H9 (cell line): ENCODE measurements at regions not wholly inside any gene's neighbourhood (a gene's known extent, or its start where the extent isn't known, plus 50 kb on each side); places are given as distances from the start of the nearest gene placed in this dataset.
A peak's percentile ranks its signal among the peaks of the same experiment; 100 is the strongest.

Experiments
- DNase-seq: peaks from one replicate; pipeline ENCODE4 v3.0.0-alpha.2; 2017
- H2AFZ ChIP-seq: one replicate; pipeline ENCODE4 v1.6.1; 2013; ENCODE audit warnings: mild to moderate bottlenecking, low read length, control low read depth, moderate library complexity
- H2AK5ac ChIP-seq: 2 replicates; pipeline ENCODE4 v1.6.1; 2013; ENCODE audit warnings: low read length, control low read depth, mixed read lengths; ENCODE audit not compliant: insufficient read length
- H2BK120ac ChIP-seq: one replicate; pipeline ENCODE4 v1.6.1; 2013; ENCODE audit warnings: low read depth, mild to moderate bottlenecking, low read length, control low read depth, inconsistent platforms; ENCODE audit not compliant: poor library complexity, severe bottlenecking
- H2BK12ac ChIP-seq: 2 replicates; pipeline ENCODE4 v1.6.1; 2013; ENCODE audit warnings: low read length, control low read depth, mixed read lengths, low read depth; ENCODE audit not compliant: insufficient read length
- H2BK15ac ChIP-seq: 2 replicates; pipeline ENCODE4 v1.6.1; 2013; ENCODE audit warnings: low read depth, low read length, control low read depth
- H2BK20ac ChIP-seq: one replicate; pipeline ENCODE4 v1.6.1; 2013; ENCODE audit warnings: low read depth, mild to moderate bottlenecking, low read length, control low read depth, inconsistent platforms; ENCODE audit not compliant: poor library complexity, severe bottlenecking
- H2BK5ac ChIP-seq: 2 replicates; pipeline ENCODE4 v1.6.1; 2013; ENCODE audit warnings: low read length, control low read depth, mixed read lengths; ENCODE audit not compliant: insufficient read length
- H3K14ac ChIP-seq: 2 replicates; pipeline ENCODE4 v1.6.1; 2013; ENCODE audit warnings: low read length, control low read depth; ENCODE audit not compliant: insufficient read depth
- H3K18ac ChIP-seq: 2 replicates; pipeline ENCODE4 v1.6.1; 2013; ENCODE audit warnings: low read depth, mild to moderate bottlenecking, mixed read lengths, low read length, control low read depth; ENCODE audit not compliant: insufficient read length
- H3K23ac ChIP-seq: 2 replicates; pipeline ENCODE4 v1.6.1; 2013; ENCODE audit warnings: low read length, control low read depth, mixed read lengths, low read depth; ENCODE audit not compliant: insufficient read length
- H3K23me2 ChIP-seq: 2 replicates; pipeline ENCODE4 v1.6.1; 2013; ENCODE audit warnings: low read depth, mild to moderate bottlenecking, mixed read lengths, low read length, control low read depth; ENCODE audit not compliant: insufficient read length, poor library complexity, severe bottlenecking
- H3K27ac ChIP-seq: 2 replicates; pipeline ENCODE4 v1.5.1; 2013; ENCODE audit warnings: low read length, control low read depth, mixed read lengths, low read depth; ENCODE audit not compliant: insufficient read length
- H3K27me3 ChIP-seq: 2 replicates; pipeline ENCODE4 v1.6.1; 2013; ENCODE audit warnings: low read length, control low read depth, inconsistent platforms; ENCODE audit not compliant: insufficient read depth
- H3K4ac ChIP-seq: 2 replicates; pipeline ENCODE4 v1.6.1; 2013; ENCODE audit warnings: low read depth, mild to moderate bottlenecking, control low read depth, inconsistent platforms, low read length, moderate library complexity
- H3K4me1 ChIP-seq: 2 replicates; pipeline ENCODE4 v1.6.1; 2013; ENCODE audit warnings: low read length, control low read depth, inconsistent platforms; ENCODE audit not compliant: insufficient read depth
- H3K4me2 ChIP-seq: 2 replicates; pipeline ENCODE4 v1.6.1; 2013; ENCODE audit warnings: low read length, control low read depth, mixed read lengths; ENCODE audit not compliant: insufficient read length, insufficient read depth
- H3K56ac ChIP-seq: 2 replicates; pipeline ENCODE4 v1.6.1; 2013; ENCODE audit warnings: low read depth, mild to moderate bottlenecking, mixed read lengths, low read length, control low read depth; ENCODE audit not compliant: insufficient read length
- H3K79me1 ChIP-seq: 2 replicates; pipeline ENCODE4 v1.6.1; 2013; ENCODE audit warnings: low read depth, mild to moderate bottlenecking, moderate library complexity, low read length, control low read depth, inconsistent platforms; ENCODE audit not compliant: insufficient read depth, poor library complexity, severe bottlenecking
- H3K79me2 ChIP-seq: 2 replicates; pipeline ENCODE4 v1.6.1; 2013; ENCODE audit warnings: low read length, control low read depth, inconsistent platforms; ENCODE audit not compliant: insufficient read depth
- H3K9ac ChIP-seq: 2 replicates; pipeline ENCODE4 v1.6.1; 2013; ENCODE audit warnings: low read length, control low read depth, mixed read lengths; ENCODE audit not compliant: insufficient read length; ENCODE audit errors: extremely low read depth
- H3K9me3 ChIP-seq: one replicate; pipeline ENCODE4 v1.6.1; 2013; ENCODE audit warnings: low read depth, low read length, inconsistent platforms; ENCODE audit not compliant: control insufficient read depth
- H3T11ph ChIP-seq: one replicate; pipeline ENCODE4 v1.6.1; 2013; ENCODE audit warnings: mild to moderate bottlenecking, low read length, control low read depth, inconsistent platforms
- H4K20me1 ChIP-seq: one replicate; pipeline ENCODE4 v1.6.1; 2013; ENCODE audit not compliant: control insufficient read depth, insufficient read length, insufficient read depth
- H4K5ac ChIP-seq: 2 replicates; pipeline ENCODE4 v1.6.1; 2013; ENCODE audit warnings: low read depth, mild to moderate bottlenecking, mixed read lengths, low read length, control low read depth; ENCODE audit not compliant: insufficient read length
- H4K8ac ChIP-seq: replicated peaks from 2 replicates; pipeline ENCODE4 v1.6.1; 2013; ENCODE audit warnings: low read length, control low read depth, mixed read lengths, low read depth; ENCODE audit not compliant: insufficient read length
- H4K91ac ChIP-seq: 2 replicates; pipeline ENCODE4 v1.6.1; 2013; ENCODE audit warnings: low read depth, mild to moderate bottlenecking, moderate library complexity, mixed read lengths, low read length, control low read depth; ENCODE audit not compliant: insufficient read length
- H3K27ac Mint-ChIP-seq, 3 experiments: 2 replicates in 2 of 3; 3 replicates in 1 of 3; pipeline ENCODE4 v1.8.0; 2020 to 2021; ENCODE audit warnings: mixed read lengths in 3 of 3, mild to moderate bottlenecking in 1 of 3, moderate library complexity in 1 of 3
- H3K27me3 Mint-ChIP-seq: 2 replicates; pipeline ENCODE4 v1.8.0; 2021; ENCODE audit warnings: low read depth, mild to moderate bottlenecking, moderate library complexity, mixed read lengths
- H3K36me3 Mint-ChIP-seq, 3 experiments: 2 replicates in 2 of 3; 3 replicates in 1 of 3; pipeline ENCODE4 v1.8.0; 2020 to 2021; ENCODE audit warnings: low read depth in 3 of 3, mixed read lengths in 3 of 3; ENCODE audit not compliant: insufficient read depth in 1 of 3
- H3K4me1 Mint-ChIP-seq, 2 experiments: 2 replicates each; pipeline ENCODE4 v1.8.0; 2020; ENCODE audit warnings: mixed read lengths in 2 of 2
- H3K4me3 Mint-ChIP-seq, 2 experiments: 2 replicates in 1 of 2; 3 replicates in 1 of 2; pipeline ENCODE4 v1.8.0; 2020 to 2021; ENCODE audit warnings: mild to moderate bottlenecking in 2 of 2, mixed read lengths in 2 of 2, moderate library complexity in 1 of 2
- H3K9me3 Mint-ChIP-seq, 2 experiments: 2 replicates in 1 of 2; 3 replicates in 1 of 2; pipeline ENCODE4 v1.8.0; 2020; ENCODE audit warnings: mild to moderate bottlenecking in 2 of 2, mixed read lengths in 2 of 2, moderate library complexity in 1 of 2
- WGBS: extraction: QIAGEN DNeasy Blood & Tissue Kit; methylation state at CpG from one replicate; pipeline ENCODE4 v1.1.7; 2013; ENCODE audit warnings: missing lambda C conversion rate, low lambda C conversion rate, mixed read lengths; ENCODE audit not compliant: insufficient read length; ENCODE audit errors: extremely low coverage; 5-methylcytosine and 5-hydroxymethylcytosine counted together
- TF ChIP-seq, protein P1 (sequence below): fragments of 200-600 bp; sonication (generic); conservative IDR thresholded peaks from 3 replicates; pipeline ENCODE4 v1.8.0; 2021; ENCODE audit warnings: antibody characterized with exemption, mild to moderate bottlenecking

GRCh38 chr16:51543971-51544370 is 392.9 kb upstream of the SALL1 start:
- no peaks in the 10 kb centered on the region; a peak in 1 of 5 replicates for H3K9me3 Mint-ChIP-seq
- H2AFZ ChIP-seq = no peak overlapping the region
- no peak overlapping the region for H4K91ac ChIP-seq
- H4K5ac ChIP-seq = no peak overlapping the region
- no peak overlapping the region for H2AK5ac ChIP-seq
- no peak overlapping the region for H2BK15ac ChIP-seq
- peaks cover 63 to 70% of the 10 kb centered on the region in 2 experiments for H3K4me1 Mint-ChIP-seq
- H3K4me1 ChIP-seq = peaks cover 22% of the 10 kb centered on the region
- H3K23ac ChIP-seq = no peak overlapping the region
- no peaks in the 10 kb centered on the region for H3K23me2 ChIP-seq
- H4K20me1 ChIP-seq = no peaks in the 10 kb centered on the region
- no peak overlapping the region for H2BK120ac ChIP-seq
- no peak overlapping the region for H3K56ac ChIP-seq
- H3K27ac Mint-ChIP-seq = peak overlapping the region; percentile 69 to 98 (median 91); a peak in 6 of 7 replicates
- H2BK20ac ChIP-seq = no peak overlapping the region
- no peaks in the 10 kb centered on the region for H3K79me1 ChIP-seq
- H2BK12ac ChIP-seq = no peak overlapping the region
- H3K79me2 ChIP-seq = no peaks in the 10 kb centered on the region
- no peaks in the 10 kb centered on the region for H3K9me3 ChIP-seq
- H3K4me2 ChIP-seq = no peak overlapping the region
- H3K4ac ChIP-seq = no peak overlapping the region
- H3K36me3 Mint-ChIP-seq = no peaks in the 10 kb centered on the region
- H3T11ph ChIP-seq = peak overlapping the region; percentile 43
- H3K18ac ChIP-seq = peak overlapping the region; percentile 53
- TF ChIP-seq, protein P1, sequence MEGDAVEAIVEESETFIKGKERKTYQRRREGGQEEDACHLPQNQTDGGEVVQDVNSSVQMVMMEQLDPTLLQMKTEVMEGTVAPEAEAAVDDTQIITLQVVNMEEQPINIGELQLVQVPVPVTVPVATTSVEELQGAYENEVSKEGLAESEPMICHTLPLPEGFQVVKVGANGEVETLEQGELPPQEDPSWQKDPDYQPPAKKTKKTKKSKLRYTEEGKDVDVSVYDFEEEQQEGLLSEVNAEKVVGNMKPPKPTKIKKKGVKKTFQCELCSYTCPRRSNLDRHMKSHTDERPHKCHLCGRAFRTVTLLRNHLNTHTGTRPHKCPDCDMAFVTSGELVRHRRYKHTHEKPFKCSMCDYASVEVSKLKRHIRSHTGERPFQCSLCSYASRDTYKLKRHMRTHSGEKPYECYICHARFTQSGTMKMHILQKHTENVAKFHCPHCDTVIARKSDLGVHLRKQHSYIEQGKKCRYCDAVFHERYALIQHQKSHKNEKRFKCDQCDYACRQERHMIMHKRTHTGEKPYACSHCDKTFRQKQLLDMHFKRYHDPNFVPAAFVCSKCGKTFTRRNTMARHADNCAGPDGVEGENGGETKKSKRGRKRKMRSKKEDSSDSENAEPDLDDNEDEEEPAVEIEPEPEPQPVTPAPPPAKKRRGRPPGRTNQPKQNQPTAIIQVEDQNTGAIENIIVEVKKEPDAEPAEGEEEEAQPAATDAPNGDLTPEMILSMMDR = no peak
- no peak overlapping the region for H4K8ac ChIP-seq
- no peaks in the 10 kb centered on the region for H3K27me3 ChIP-seq
- no peak overlapping the region for H3K27ac ChIP-seq
- H3K9ac ChIP-seq = no peak overlapping the region
- H2BK5ac ChIP-seq = no peak overlapping the region
- no peaks in the 10 kb centered on the region for H3K27me3 Mint-ChIP-seq
- DNase-seq = no peak
- no CpG with 5 or more reads among the region's 9 CpGs for WGBS
- 0 out of 2 replicates have a peak overlapping the region, but pooled peaks have one; percentile 14 for H3K14ac ChIP-seq
- 0 out of 5 replicates have a peak overlapping the region, but pooled peaks of 1 of the 2 experiments have one; percentile 8 for H3K4me3 Mint-ChIP-seq
